PC-9 (cell line): ENCODE measurements at regions not wholly inside any gene's neighbourhood (a gene's known extent, or its start where the extent isn't known, plus 50 kb on each side); places are given as distances from the start of the nearest gene placed in this dataset.
"Not testable (repeated sequence)": the region's sequence is repeated elsewhere in the genome, so short reads cannot be mapped to it uniquely, and the experiment has no call there.

Experiments used
- BruUV-seq: library from RNA; stranded (reverse); fragments of 400-500 nt; replicated peaks from 2 replicates; lab custom pipeline; 2021; lab: Mats Ljungman, UMichigan
- CTCF ChIA-PET: fragments of 300-600 bp; sonication (Branson Sonifier 250); formaldehyde crosslinking; loops from one replicate; lab custom pipeline; 2022; ENCODE audit warnings: antibody characterized with exemption; lab: Charles Lee
- POLR2A ChIA-PET: fragments of 300-600 bp; sonication (Branson Sonifier 250); formaldehyde crosslinking; loops from one replicate; lab custom pipeline; 2022; ENCODE audit warnings: antibody characterized with exemption; ENCODE audit not compliant: unreplicated experiment; lab: Charles Lee
- DNase-seq, 2 experiments: peaks; one replicate each; pipeline versions ENCODE4 v3.0.0 to v3.0.0-alpha.2; 2015 to 2022; ENCODE audit warnings: mixed read lengths in 1 of 2
- H2AFZ ChIP-seq: fragments of 200-600 bp; sonication (generic); 2 replicates; pipeline ENCODE4 v1.8.1; 2017; ENCODE audit warnings: antibody characterized with exemption
- H3F3A ChIP-seq: fragments of 200-600 bp; sonication (generic); 2 replicates; pipeline ENCODE4 v1.8.1; 2017; ENCODE audit warnings: antibody characterized with exemption, mild to moderate bottlenecking, low read depth; ENCODE audit not compliant: insufficient read depth
- H3K27ac ChIP-seq: fragments of 200-600 bp; sonication (generic); 2 replicates; pipeline ENCODE4 v1.6.1; 2016; ENCODE audit warnings: mixed run types
- H3K27me3 ChIP-seq: fragments of 200-600 bp; sonication (generic); 2 replicates; pipeline ENCODE4 v1.6.1; 2016; ENCODE audit warnings: low read depth, mixed run types; ENCODE audit not compliant: insufficient read depth
- H3K36me3 ChIP-seq: fragments of 200-600 bp; sonication (generic); 2 replicates; pipeline ENCODE4 v1.6.1; 2016; ENCODE audit warnings: low read depth, mixed run types
- H3K4me1 ChIP-seq: fragments of 200-600 bp; sonication (generic); replicated peaks from 2 replicates; pipeline ENCODE4 v1.6.1; 2016; ENCODE audit warnings: mixed run types; ENCODE audit not compliant: insufficient read depth
- H3K4me2 ChIP-seq: fragments of 200-600 bp; sonication (generic); 2 replicates; pipeline ENCODE4 v1.6.1; 2017; ENCODE audit warnings: mixed run types
- H3K4me3 ChIP-seq: fragments of 200-600 bp; sonication (generic); 2 replicates; pipeline ENCODE4 v1.6.1; 2016; ENCODE audit warnings: mixed run types
- H3K79me2 ChIP-seq: fragments of 200-600 bp; sonication (generic); 2 replicates; pipeline ENCODE4 v1.6.1; 2017; ENCODE audit warnings: low read depth, mixed run types
- H3K9me2 ChIP-seq: fragments of 200-600 bp; sonication (generic); 2 replicates; pipeline ENCODE4 v1.8.1; 2017; ENCODE audit warnings: mild to moderate bottlenecking; ENCODE audit not compliant: insufficient read depth
- H3K9me3 ChIP-seq: fragments of 200-600 bp; sonication (generic); 2 replicates; pipeline ENCODE4 v1.8.1; 2016; ENCODE audit warnings: low read depth; ENCODE audit not compliant: insufficient read depth
- H4K20me1 ChIP-seq: fragments of 200-600 bp; sonication (generic); 2 replicates; pipeline ENCODE4 v1.8.1; 2017; ENCODE audit not compliant: insufficient read depth
- CTCF ChIP-seq: fragments of 200-600 bp; sonication (generic); conservative IDR thresholded peaks from 2 replicates; pipeline ENCODE4 v1.6.1; 2017; ENCODE audit warnings: mixed run types, antibody characterized with exemption, mild to moderate bottlenecking, moderate library complexity
- EZH2 ChIP-seq: fragments of 200-600 bp; sonication (generic); IDR thresholded peaks from 2 replicates; pipeline ENCODE4 v1.8.0; 2017; ENCODE audit warnings: antibody characterized with exemption, low read depth
- intact Hi-C: fragments of 100-400 bp; cut with micrococcal nuclease; formaldehyde crosslinking; loops from one replicate; pipeline ENCODE4 v1.10.0; 2022; ENCODE audit not compliant: unreplicated experiment

GRCh38 chr5:84872768-84873167 is 488.1 kb upstream of the EDIL3 start:
- Histone ChIP-seq H3F3A (no peaks in the 10 kb centered on the region), H3K27ac (no peak overlapping the region), H3K4me1 (no peaks in the 10 kb centered on the region), H3K9me2 (0 out of 2 replicates have a peak, but pooled peaks cover 3% of the 10 kb centered on the region), H3K36me3 (no peaks in the 10 kb centered on the region), H2AFZ (no peak overlapping the region), H3K9me3 (no peaks in the 10 kb centered on the region), H3K4me2 (no peak overlapping the region), H4K20me1 (no peaks in the 10 kb centered on the region), H3K4me3 (no peak overlapping the region), H3K27me3 (no peaks in the 10 kb centered on the region), H3K79me2 (no peaks in the 10 kb centered on the region)
- TF ChIP-seq CTCF (no peak), EZH2 (no peak)
- no peak for DNase-seq
- POLR2A ChIA-PET = no interaction called here
- CTCF ChIA-PET = no interaction called here
- BruUV-seq = no TSS peak
- intact Hi-C loops = no loop called here

- H3K27me3 ChIP-seq = no peaks in the 10 kb centered on the region
- no peak overlapping the region for H3K4me2 ChIP-seq
- H3K27ac ChIP-seq = no peak overlapping the region
- DNase-seq = no peak
- H3K36me3 ChIP-seq = no peaks in the 10 kb centered on the region
- H3K9me2 ChIP-seq = no peaks in the 10 kb centered on the region
- no peaks in the 10 kb centered on the region for H3K4me1 ChIP-seq
- H3K9me3 ChIP-seq = no peaks in the 10 kb centered on the region
- no peaks in the 10 kb centered on the region for H3K79me2 ChIP-seq
- H3K4me3 ChIP-seq = no peak overlapping the region
- POLR2A ChIA-PET = no interaction called here
- CTCF ChIA-PET = no interaction called here
- H3F3A ChIP-seq = no peaks in the 10 kb centered on the region
- intact Hi-C loops = no loop called here
- BruUV-seq = no TSS peak
- no peaks in the 10 kb centered on the region for H4K20me1 ChIP-seq
- H2AFZ ChIP-seq = no peak overlapping the region
- no peak for TF ChIP-seq CTCF
- no peak for TF ChIP-seq EZH2
These were observed 485.7 kb upstream of the EDIL3 start for GRCh38 chr5:84870369-84870768.

DNA sequence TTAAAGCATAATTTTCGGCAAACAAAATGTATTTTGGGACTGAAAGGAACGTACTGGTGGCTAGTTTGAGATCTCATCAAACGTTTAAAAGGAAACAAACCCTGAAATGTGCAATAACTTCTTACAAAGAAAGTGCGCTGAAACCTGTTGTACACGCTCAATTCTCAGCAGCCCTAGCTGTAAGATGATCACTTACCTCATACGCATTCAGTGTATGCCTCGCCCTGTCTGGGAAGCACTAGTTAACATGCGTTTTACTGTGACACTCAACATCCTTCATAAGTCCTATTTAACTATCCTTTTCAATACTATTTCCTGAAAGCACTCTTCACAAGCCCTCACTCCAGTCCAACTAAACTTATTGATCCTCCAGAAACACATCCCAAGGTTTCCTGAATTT is 485.0 kb upstream of the EDIL3 start:
- no peak overlapping the region for H3K4me3 ChIP-seq
- H2AFZ ChIP-seq = no peak overlapping the region
- BruUV-seq = no TSS peak
- H3K4me1 ChIP-seq = no peaks in the 10 kb centered on the region
- H3K9me3 ChIP-seq = no peaks in the 10 kb centered on the region
- TF ChIP-seq CTCF (no peak), EZH2 (no peak)
- H3K27ac ChIP-seq = no peak overlapping the region
- ChIA-PET CTCF (no interaction called here), POLR2A (no interaction called here)
- no peaks in the 10 kb centered on the region for H3K79me2 ChIP-seq
- intact Hi-C loops = no loop called here
- no peaks in the 10 kb centered on the region for H3K27me3 ChIP-seq
- H3K36me3 ChIP-seq = no peaks in the 10 kb centered on the region
- H4K20me1 ChIP-seq = no peaks in the 10 kb centered on the region
- no peaks in the 10 kb centered on the region for H3F3A ChIP-seq
- H3K4me2 ChIP-seq = no peak overlapping the region
- no peak for DNase-seq
- no peaks in the 10 kb centered on the region for H3K9me2 ChIP-seq

DNA sequence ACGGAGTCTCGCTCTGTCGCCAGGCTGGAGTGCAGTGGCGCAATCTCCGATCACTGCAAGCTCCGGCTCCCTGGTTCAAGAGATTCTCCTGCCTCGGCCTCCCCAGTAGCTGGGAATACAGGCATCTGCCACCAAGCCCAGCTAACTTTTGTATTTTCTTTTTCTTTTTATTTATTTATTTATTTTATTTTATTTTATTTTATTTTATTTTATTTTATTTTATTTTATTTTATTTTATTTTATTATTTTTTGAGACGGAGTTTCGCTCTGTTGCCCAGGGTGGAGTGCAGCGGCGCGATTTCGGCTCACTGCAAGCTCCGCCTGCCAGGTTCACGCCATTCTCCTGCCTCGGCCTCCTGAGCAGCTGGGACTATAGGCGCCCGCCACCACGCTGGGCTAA is 479.3 kb upstream of the EDIL3 start:
- DNase-seq, H3F3A ChIP-seq, H3K36me3 ChIP-seq, CTCF ChIA-PET, H3K4me3 ChIP-seq, H3K27me3 ChIP-seq, H3K9me2 ChIP-seq, H4K20me1 ChIP-seq, H3K79me2 ChIP-seq, intact Hi-C loops, H3K4me2 ChIP-seq, H2AFZ ChIP-seq, POLR2A ChIA-PET, H3K27ac ChIP-seq, BruUV-seq, H3K9me3 ChIP-seq, H3K4me1 ChIP-seq: not testable (repeated sequence)
